Activated CD4-positive, alpha-beta T cell treated with anti-CD3 and anti-CD28 coated beads, Interleukin-2, amount 10 ng/mL, durations not matched to agents 7 days and 5 days (primary cell): ENCODE measurements at regions not wholly inside any gene's neighbourhood (a gene's known extent, or its start where the extent isn't known, plus 50 kb on each side); places are given as distances from the start of the nearest gene placed in this dataset.
"Not testable (repeated sequence)": the region's sequence is repeated elsewhere in the genome, so short reads cannot be mapped to it uniquely, and the experiment has no call there.

Source experiments
- CTCF ChIA-PET: fragments of 350-600 bp; sonication (Branson Sonifier 250); formaldehyde crosslinking; loops from one replicate; lab custom pipeline; 2021; ENCODE audit warnings: antibody characterized with exemption; lab: Charles Lee
- POLR2A ChIA-PET: fragments of 350-600 bp; sonication (Branson Sonifier 250); formaldehyde crosslinking; loops from one replicate; lab custom pipeline; 2021; ENCODE audit warnings: antibody characterized with exemption; lab: Charles Lee
- DNase-seq: peaks from one replicate; pipeline ENCODE4 v3.0.0-alpha.2; 2020
- H3K27ac Mint-ChIP-seq: one replicate; pipeline ENCODE4 v1.8.0; 2021; ENCODE audit warnings: mild to moderate bottlenecking, moderate library complexity, mixed read lengths
- H3K27me3 Mint-ChIP-seq: one replicate; pipeline ENCODE4 v1.8.0; 2021; ENCODE audit warnings: mixed read lengths
- H3K36me3 Mint-ChIP-seq: one replicate; pipeline ENCODE4 v1.8.0; 2021; ENCODE audit warnings: low read depth, mixed read lengths
- H3K4me1 Mint-ChIP-seq: one replicate; pipeline ENCODE4 v1.8.0; 2021; ENCODE audit warnings: mixed read lengths
- H3K4me3 Mint-ChIP-seq: one replicate; pipeline ENCODE4 v1.8.0; 2021; ENCODE audit warnings: mild to moderate bottlenecking, moderate library complexity, mixed read lengths
- H3K9me3 Mint-ChIP-seq: one replicate; pipeline ENCODE4 v1.8.0; 2021; ENCODE audit warnings: mixed read lengths

- DNase-seq = no peak
- Mint-ChIP-seq H3K36me3 (no peaks in the 10 kb centered on the region), H3K27ac (no peak overlapping the region), H3K4me1 (no peaks in the 10 kb centered on the region), H3K9me3 (peaks cover 15% of the 10 kb centered on the region), H3K4me3 (no peak overlapping the region), H3K27me3 (no peaks in the 10 kb centered on the region)
- POLR2A ChIA-PET = no interaction called here
- CTCF ChIA-PET = no interaction called here
Observed at GRCh38 chr12:72876092-72876491, 603.9 kb downstream of the TRHDE start.

GRCh38 chr12:72888693-72889092 lies 616.5 kb downstream of the TRHDE start:
- H3K4me1 Mint-ChIP-seq = no peaks in the 10 kb centered on the region
- H3K4me3 Mint-ChIP-seq = no peak overlapping the region
- peaks cover 5% of the 10 kb centered on the region for H3K9me3 Mint-ChIP-seq
- H3K27me3 Mint-ChIP-seq = no peaks in the 10 kb centered on the region
- no peak for DNase-seq
- H3K27ac Mint-ChIP-seq = no peak overlapping the region
- POLR2A ChIA-PET = no interaction called here
- CTCF ChIA-PET = no interaction called here
- no peaks in the 10 kb centered on the region for H3K36me3 Mint-ChIP-seq

DNA sequence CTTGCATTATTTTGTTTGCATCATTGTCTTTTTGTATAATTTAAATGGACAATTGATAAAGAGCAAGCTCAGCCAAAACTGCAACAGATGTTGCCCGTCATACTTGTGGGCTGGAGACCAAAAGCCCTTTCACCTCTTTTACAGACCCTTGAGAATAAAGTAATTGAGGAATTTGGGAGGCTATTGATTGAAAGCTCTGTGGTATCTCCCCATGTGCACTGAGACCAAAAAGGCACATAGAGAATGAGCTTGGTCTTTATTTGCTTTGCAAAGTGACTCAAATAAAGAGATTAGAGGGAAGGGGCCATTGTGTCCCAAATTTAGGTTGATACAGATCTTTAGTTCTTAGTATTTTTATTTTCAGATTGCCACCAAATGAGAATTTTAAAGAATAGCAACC lies 617.6 kb downstream of the TRHDE start:
- DNase-seq = no peak
- Mint-ChIP-seq H3K4me3 (no peak overlapping the region), H3K4me1 (no peaks in the 10 kb centered on the region), H3K36me3 (no peaks in the 10 kb centered on the region), H3K27me3 (no peaks in the 10 kb centered on the region), H3K9me3 (peaks cover 5% of the 10 kb centered on the region), H3K27ac (no peak overlapping the region)
- POLR2A ChIA-PET = no interaction called here
- CTCF ChIA-PET = no interaction called here

GRCh38 chr12:72901685-72902084 lies 629.5 kb downstream of the TRHDE start:
- DNase-seq = no peak
- H3K27me3 Mint-ChIP-seq = no peaks in the 10 kb centered on the region
- no peaks in the 10 kb centered on the region for H3K4me1 Mint-ChIP-seq
- no peaks in the 10 kb centered on the region for H3K36me3 Mint-ChIP-seq
- H3K4me3 Mint-ChIP-seq = no peak overlapping the region
- POLR2A ChIA-PET = no interaction called here
- no peak overlapping the region for H3K27ac Mint-ChIP-seq
- no peaks in the 10 kb centered on the region for H3K9me3 Mint-ChIP-seq
- CTCF ChIA-PET = no interaction called here

GRCh38 chr12:72925716-72926115 lies 653.5 kb downstream of the TRHDE start:
- DNase-seq = no peak
- ChIA-PET CTCF (no interaction called here), POLR2A (no interaction called here)
- H3K36me3 Mint-ChIP-seq = no peaks in the 10 kb centered on the region
- H3K27me3 Mint-ChIP-seq = no peaks in the 10 kb centered on the region
- H3K4me3 Mint-ChIP-seq = no peak overlapping the region
- H3K27ac Mint-ChIP-seq = no peak overlapping the region
- H3K9me3 Mint-ChIP-seq = peaks cover 2% of the 10 kb centered on the region
- no peaks in the 10 kb centered on the region for H3K4me1 Mint-ChIP-seq

GRCh38 chr12:72931838-72932237 lies 659.7 kb downstream of the TRHDE start:
- H3K27me3 Mint-ChIP-seq, CTCF ChIA-PET, H3K27ac Mint-ChIP-seq, DNase-seq, H3K4me3 Mint-ChIP-seq, POLR2A ChIA-PET, H3K4me1 Mint-ChIP-seq, H3K36me3 Mint-ChIP-seq: not testable (repeated sequence)
- H3K9me3 Mint-ChIP-seq = peaks cover 14% of the 10 kb centered on the region

- ChIA-PET CTCF (no interaction called here), POLR2A (no interaction called here)
- Mint-ChIP-seq H3K27ac (no peak overlapping the region), H3K27me3 (no peaks in the 10 kb centered on the region), H3K9me3 (peaks cover 15% of the 10 kb centered on the region), H3K4me3 (no peak overlapping the region), H3K36me3 (no peaks in the 10 kb centered on the region), H3K4me1 (no peaks in the 10 kb centered on the region)
- no peak for DNase-seq
Observed at GRCh38 chr12:72937486-72937885, 665.3 kb downstream of the TRHDE start.

DNA sequence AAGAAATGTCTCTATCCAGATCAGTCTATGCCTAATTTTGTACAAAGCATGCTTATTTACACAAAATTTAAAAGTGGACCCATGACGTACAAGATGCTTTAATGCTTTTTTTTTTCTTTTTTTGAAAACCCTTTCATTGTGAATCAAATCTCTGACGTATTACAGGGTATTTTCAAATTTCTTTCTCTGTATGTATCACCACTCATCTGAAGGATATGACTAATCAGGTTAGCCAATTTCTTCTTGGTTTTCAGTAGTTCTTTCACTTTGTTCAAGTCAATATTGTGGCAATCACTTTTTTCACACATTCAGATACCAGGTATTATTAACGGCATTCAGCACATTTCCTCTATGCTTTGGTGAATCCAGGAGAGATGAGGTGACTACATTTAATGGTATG lies 685.3 kb downstream of the TRHDE start:
- no peaks in the 10 kb centered on the region for H3K36me3 Mint-ChIP-seq
- DNase-seq = no peak
- H3K27me3 Mint-ChIP-seq = no peaks in the 10 kb centered on the region

DNA sequence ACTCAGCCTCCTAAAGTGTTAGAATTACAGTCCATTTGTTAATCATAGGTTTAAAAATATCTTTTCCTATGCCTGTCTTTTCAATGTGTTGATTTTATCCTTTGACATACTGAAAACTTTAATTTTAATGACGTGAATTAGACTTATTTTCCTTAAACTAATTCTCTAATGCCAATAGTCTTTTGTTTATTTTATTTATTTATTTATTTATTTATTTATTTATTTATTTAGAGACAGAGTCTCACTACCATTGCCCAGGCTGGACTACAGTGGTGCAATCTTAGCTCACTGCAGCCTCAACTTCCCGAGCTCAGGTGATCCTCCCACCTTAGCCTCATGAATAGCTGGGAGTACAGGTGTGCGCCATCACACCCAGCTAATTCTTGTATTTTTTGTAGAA lies 694.5 kb downstream of the TRHDE start:
- no peak overlapping the region for H3K27ac Mint-ChIP-seq
- no peaks in the 10 kb centered on the region for H3K27me3 Mint-ChIP-seq
- H3K9me3 Mint-ChIP-seq = no peaks in the 10 kb centered on the region
- no peak for DNase-seq
- no peak overlapping the region for H3K4me3 Mint-ChIP-seq
- no peaks in the 10 kb centered on the region for H3K36me3 Mint-ChIP-seq
- CTCF ChIA-PET = no interaction called here
- POLR2A ChIA-PET = no interaction called here
- no peaks in the 10 kb centered on the region for H3K4me1 Mint-ChIP-seq

More for the DNA sequence above, 685.3 kb downstream of the TRHDE start:
- Mint-ChIP-seq H3K4me3 (no peak overlapping the region), H3K4me1 (no peaks in the 10 kb centered on the region), H3K9me3 (peaks cover 9% of the 10 kb centered on the region), H3K27ac (no peak overlapping the region)
- POLR2A ChIA-PET = no interaction called here
- CTCF ChIA-PET = no interaction called here

GRCh38 chr12:72974954-72975555 lies 702.9 kb downstream of the TRHDE start:
- no peaks in the 10 kb centered on the region for H3K27me3 Mint-ChIP-seq
- no peak for DNase-seq
- no peak overlapping the region for H3K27ac Mint-ChIP-seq
- no peaks in the 10 kb centered on the region for H3K4me1 Mint-ChIP-seq
- ChIA-PET POLR2A (no interaction called here), CTCF (no interaction called here)
- H3K9me3 Mint-ChIP-seq = no peaks in the 10 kb centered on the region
- no peak overlapping the region for H3K4me3 Mint-ChIP-seq
- no peaks in the 10 kb centered on the region for H3K36me3 Mint-ChIP-seq

- H3K36me3 Mint-ChIP-seq = no peaks in the 10 kb centered on the region
- H3K27me3 Mint-ChIP-seq = no peaks in the 10 kb centered on the region
- ChIA-PET POLR2A (no interaction called here), CTCF (no interaction called here)
- H3K27ac Mint-ChIP-seq = no peak overlapping the region
- no peak for DNase-seq
- H3K9me3 Mint-ChIP-seq = peaks cover 5% of the 10 kb centered on the region
- no peak overlapping the region for H3K4me3 Mint-ChIP-seq
- no peaks in the 10 kb centered on the region for H3K4me1 Mint-ChIP-seq
Observed at GRCh38 chr12:72978999-72979398, 706.8 kb downstream of the TRHDE start.

GRCh38 chr12:72982356-72982755 lies 710.2 kb downstream of the TRHDE start:
- H3K4me1 Mint-ChIP-seq = no peaks in the 10 kb centered on the region
- no peak overlapping the region for H3K27ac Mint-ChIP-seq
- H3K27me3 Mint-ChIP-seq = no peaks in the 10 kb centered on the region
- no peak overlapping the region for H3K4me3 Mint-ChIP-seq
- CTCF ChIA-PET = no interaction called here
- POLR2A ChIA-PET = no interaction called here
- DNase-seq = no peak
- H3K9me3 Mint-ChIP-seq = peaks cover 7% of the 10 kb centered on the region
- H3K36me3 Mint-ChIP-seq = no peaks in the 10 kb centered on the region

GRCh38 chr12:72986963-72987362 lies 714.8 kb downstream of the TRHDE start:
- Mint-ChIP-seq H3K9me3 (peaks cover 4% of the 10 kb centered on the region), H3K36me3 (no peaks in the 10 kb centered on the region), H3K27me3 (no peaks in the 10 kb centered on the region), H3K4me1 (no peaks in the 10 kb centered on the region), H3K27ac (no peak overlapping the region), H3K4me3 (no peak overlapping the region)
- DNase-seq = no peak
- POLR2A ChIA-PET = no interaction called here
- CTCF ChIA-PET = no interaction called here

DNA sequence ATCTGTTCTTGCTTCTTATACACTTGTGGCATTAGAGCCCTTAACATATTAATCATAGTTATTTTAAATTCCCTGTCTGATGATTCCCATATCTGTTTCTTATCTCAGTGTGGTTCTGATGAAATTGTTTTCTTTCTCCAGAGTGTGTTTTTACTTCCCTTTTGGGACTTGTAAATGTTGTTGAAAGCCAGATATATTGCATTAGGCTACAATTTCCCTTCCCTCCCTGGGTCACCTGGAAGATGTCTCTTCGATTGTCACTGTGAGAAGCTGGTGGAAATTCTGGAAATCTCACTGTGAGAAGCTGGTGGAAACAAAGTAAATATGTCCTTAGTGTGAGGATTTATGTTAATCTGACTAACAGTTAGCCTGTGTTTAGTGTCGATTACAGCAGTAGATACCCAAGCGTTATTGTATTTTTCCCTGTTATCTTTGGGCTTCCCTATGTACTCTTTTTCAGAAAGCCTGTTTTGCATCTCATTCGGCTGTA lies 717.3 kb downstream of the TRHDE start:
- no peak for DNase-seq
- ChIA-PET POLR2A (no interaction called here), CTCF (no interaction called here)
- no peak overlapping the region for H3K27ac Mint-ChIP-seq
- no peaks in the 10 kb centered on the region for H3K36me3 Mint-ChIP-seq
- peaks cover 4% of the 10 kb centered on the region for H3K9me3 Mint-ChIP-seq
- no peak overlapping the region for H3K4me3 Mint-ChIP-seq
- H3K4me1 Mint-ChIP-seq = no peaks in the 10 kb centered on the region
- no peaks in the 10 kb centered on the region for H3K27me3 Mint-ChIP-seq
